ENCODE measurements at regions not wholly inside any gene's neighbourhood (a gene's known extent, or its start where the extent isn't known, plus 50 kb on each side); places are given as distances from the start of the nearest gene placed in this dataset.

GRCh38 chr19:31173991-31174390 is 175.2 kb downstream of the TSHZ3 start:
- ATAC-seq (no peak), DNase-seq (no peak)
- Histone ChIP-seq H3K4me3 (no peak overlapping the region), H3K4me1 (no peaks in the 10 kb centered on the region), H3K36me3 (no peaks in the 10 kb centered on the region), H3K9me3 (no peaks in the 10 kb centered on the region), H3K27ac (no peak overlapping the region), H3K27me3 (ENCODE audit: low read depth) (peaks cover 5% of the 10 kb centered on the region)
- intact Hi-C loops (cut with DNase I): no loop called here
- TF ChIP-seq CTCF (IDR thresholded peaks at IDR 0.05): no peak

DNA sequence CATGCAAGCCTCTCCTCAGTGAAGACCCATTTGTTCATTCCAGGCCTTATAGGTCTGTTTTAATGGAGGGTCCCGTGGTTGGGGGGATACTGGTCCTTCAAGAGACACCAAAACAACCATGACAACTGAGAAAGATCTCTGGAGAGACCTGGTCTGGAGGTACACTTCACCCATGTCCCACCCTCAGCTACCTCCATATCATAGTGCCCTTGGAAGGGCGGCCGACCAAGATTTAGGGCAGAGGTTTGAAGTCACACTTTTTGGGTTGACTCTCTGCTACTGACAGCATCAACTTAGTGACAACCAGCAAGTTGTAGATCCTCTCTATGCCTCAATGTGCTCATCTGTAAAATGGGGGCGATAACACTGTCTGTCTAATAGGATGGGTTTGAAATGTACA is 177.3 kb downstream of the TSHZ3 start:
- Histone ChIP-seq H3K4me3 (no peak overlapping the region), H3K9me3 (no peaks in the 10 kb centered on the region), H3K27ac (no peak overlapping the region), H3K4me1 (no peaks in the 10 kb centered on the region), H3K27me3 (ENCODE audit: low read depth) (peaks cover 5% of the 10 kb centered on the region), H3K36me3 (no peaks in the 10 kb centered on the region)
- DNase-seq: no peak
- intact Hi-C loops (cut with DNase I): no loop called here
- TF ChIP-seq CTCF (IDR thresholded peaks at IDR 0.05): no peak
- no peak for ATAC-seq

DNA sequence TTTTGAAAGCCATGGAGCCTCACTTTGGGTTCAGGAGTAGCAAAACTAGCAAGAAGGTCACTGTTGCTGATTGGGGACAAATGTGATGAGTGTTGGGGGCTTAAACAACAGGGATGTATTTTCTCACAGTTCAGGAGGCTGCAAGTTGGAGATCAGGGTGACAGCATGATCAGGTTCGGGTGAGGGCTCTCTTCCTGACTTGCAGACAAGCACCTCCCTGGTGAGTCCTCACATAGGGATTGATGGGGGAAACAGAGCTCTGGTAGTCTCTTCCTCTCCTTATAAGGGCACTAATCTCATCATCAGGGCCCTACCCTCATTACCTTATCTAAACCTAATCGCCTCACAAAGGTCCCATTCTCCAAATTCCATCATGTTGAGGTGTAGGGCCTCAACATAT is 179.2 kb downstream of the TSHZ3 start:
- no peak overlapping the region for H3K27ac ChIP-seq
- no peaks in the 10 kb centered on the region for H3K9me3 ChIP-seq
- TF ChIP-seq CTCF (IDR thresholded peaks at IDR 0.05): no peak
- intact Hi-C loops (cut with DNase I): no loop called here
- no peaks in the 10 kb centered on the region for H3K4me1 ChIP-seq
- H3K36me3 ChIP-seq: no peaks in the 10 kb centered on the region
- ATAC-seq (no peak), DNase-seq (no peak)
- peaks cover 7% of the 10 kb centered on the region for H3K27me3 ChIP-seq (ENCODE audit: low read depth)
- no peak overlapping the region for H3K4me3 ChIP-seq

- ATAC-seq (no peak), DNase-seq (no peak)
- no peak overlapping the region for H3K4me3 ChIP-seq
- no peaks in the 10 kb centered on the region for H3K9me3 ChIP-seq
- H3K36me3 ChIP-seq: no peaks in the 10 kb centered on the region
- H3K27me3 ChIP-seq (ENCODE audit: low read depth): peaks cover 24% of the 10 kb centered on the region
- H3K27ac ChIP-seq: no peak overlapping the region
- intact Hi-C loops (cut with DNase I): no loop called here
- no peak for TF ChIP-seq CTCF (IDR thresholded peaks at IDR 0.05)
- H3K4me1 ChIP-seq: no peaks in the 10 kb centered on the region
These were observed 181.1 kb downstream of the TSHZ3 start for GRCh38 chr19:31168106-31168625.

- no peak overlapping the region for H3K4me3 ChIP-seq
- H3K27me3 ChIP-seq (ENCODE audit: low read depth): peaks cover 24% of the 10 kb centered on the region
- H3K4me1 ChIP-seq: no peaks in the 10 kb centered on the region
- no peaks in the 10 kb centered on the region for H3K36me3 ChIP-seq
- no peak for ATAC-seq
- intact Hi-C loops (cut with DNase I): no loop called here
- TF ChIP-seq CTCF (IDR thresholded peaks at IDR 0.05): no peak
- H3K27ac ChIP-seq: no peak overlapping the region
- no peak for DNase-seq
- no peaks in the 10 kb centered on the region for H3K9me3 ChIP-seq
These were observed 181.5 kb downstream of the TSHZ3 start for GRCh38 chr19:31167690-31168089.

DNA sequence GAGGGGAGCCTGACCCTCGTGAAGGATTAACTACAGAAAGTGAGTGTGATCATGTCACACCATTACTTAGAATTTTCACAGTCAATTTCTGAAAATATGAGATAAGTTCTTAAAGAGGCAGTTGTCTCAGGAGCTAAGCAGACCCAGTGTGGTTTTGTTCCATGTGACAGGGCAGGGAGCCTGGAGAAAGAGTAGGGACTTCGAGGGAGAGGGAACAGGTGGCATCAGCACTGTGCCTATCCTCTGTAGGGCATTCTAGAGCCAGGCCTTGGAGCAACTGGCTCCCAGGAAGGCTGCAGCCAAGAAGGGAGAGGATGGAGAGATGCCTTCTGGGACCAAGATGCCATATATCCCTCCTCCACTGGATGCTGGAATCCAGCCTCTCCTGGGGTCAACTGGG is 183.0 kb downstream of the TSHZ3 start:
- Histone ChIP-seq H3K27ac (no peak overlapping the region), H3K9me3 (no peaks in the 10 kb centered on the region), H3K4me1 (no peaks in the 10 kb centered on the region), H3K4me3 (no peak overlapping the region), H3K27me3 (ENCODE audit: low read depth) (peaks cover 24% of the 10 kb centered on the region), H3K36me3 (no peaks in the 10 kb centered on the region)
- DNase-seq: no peak
- intact Hi-C loops (cut with DNase I): no loop called here
- TF ChIP-seq CTCF (IDR thresholded peaks at IDR 0.05): no peak
- ATAC-seq: no peak
